Tibial nerve (tissue), 4 donors: ENCODE measurements at regions not wholly inside any gene's neighbourhood (a gene's known extent, or its start where the extent isn't known, plus 50 kb on each side); places are given as distances from the start of the nearest gene placed in this dataset.

Source experiments
- EP300 ChIP-seq, 2 donors: sonication (generic); formaldehyde crosslinking; IDR thresholded peaks; one replicate each; pipeline ENCODE4 v1.6.1; 2017; ENCODE audit warnings: antibody characterized with exemption in 2 of 2, mild to moderate bottlenecking in 1 of 2
- POLR2A ChIP-seq, 2 donors: fragments of 450-650 bp; IDR thresholded peaks; one replicate each; pipeline ENCODE4 v1.6.1; 2017; ENCODE audit warnings: antibody characterized with exemption in 2 of 2, mild to moderate bottlenecking in 2 of 2, moderate library complexity in 2 of 2
- TF ChIP-seq, protein P1 (sequence below), 5 experiments: fragments of 200-600 bp in 3 of 5; fragments of 450-650 bp in 2 of 5; sonication (generic) in 3 of 5; IDR thresholded peaks; one replicate each; pipeline ENCODE4 v1.5.1; 2016 to 2019; ENCODE audit warnings: antibody characterized with exemption in 5 of 5, mild to moderate bottlenecking in 3 of 5, moderate library complexity in 2 of 5

DNA sequence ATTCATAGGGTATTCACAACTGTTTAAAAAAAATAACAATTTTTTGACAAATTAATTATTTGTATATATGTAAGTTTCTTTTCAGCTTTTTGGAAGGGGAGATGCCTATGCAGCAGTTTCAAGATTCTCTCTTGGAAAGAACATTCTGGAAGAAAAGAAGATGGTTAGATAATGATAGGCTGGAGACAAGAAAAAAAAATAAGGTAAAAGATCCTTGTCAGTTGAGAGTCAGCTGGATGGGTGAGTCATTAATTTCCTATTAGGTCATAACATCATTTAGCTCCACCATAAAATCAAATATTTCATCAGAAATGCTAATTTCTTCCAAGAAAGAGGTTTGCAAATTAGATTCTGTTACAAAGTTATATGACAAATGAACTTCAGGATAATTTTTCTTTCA is 880.4 kb downstream of the EPHA7 start:
- TF ChIP-seq, protein P1, sequence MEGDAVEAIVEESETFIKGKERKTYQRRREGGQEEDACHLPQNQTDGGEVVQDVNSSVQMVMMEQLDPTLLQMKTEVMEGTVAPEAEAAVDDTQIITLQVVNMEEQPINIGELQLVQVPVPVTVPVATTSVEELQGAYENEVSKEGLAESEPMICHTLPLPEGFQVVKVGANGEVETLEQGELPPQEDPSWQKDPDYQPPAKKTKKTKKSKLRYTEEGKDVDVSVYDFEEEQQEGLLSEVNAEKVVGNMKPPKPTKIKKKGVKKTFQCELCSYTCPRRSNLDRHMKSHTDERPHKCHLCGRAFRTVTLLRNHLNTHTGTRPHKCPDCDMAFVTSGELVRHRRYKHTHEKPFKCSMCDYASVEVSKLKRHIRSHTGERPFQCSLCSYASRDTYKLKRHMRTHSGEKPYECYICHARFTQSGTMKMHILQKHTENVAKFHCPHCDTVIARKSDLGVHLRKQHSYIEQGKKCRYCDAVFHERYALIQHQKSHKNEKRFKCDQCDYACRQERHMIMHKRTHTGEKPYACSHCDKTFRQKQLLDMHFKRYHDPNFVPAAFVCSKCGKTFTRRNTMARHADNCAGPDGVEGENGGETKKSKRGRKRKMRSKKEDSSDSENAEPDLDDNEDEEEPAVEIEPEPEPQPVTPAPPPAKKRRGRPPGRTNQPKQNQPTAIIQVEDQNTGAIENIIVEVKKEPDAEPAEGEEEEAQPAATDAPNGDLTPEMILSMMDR (IDR thresholded peaks at IDR 0.05), result no peak
- TF ChIP-seq POLR2A (IDR thresholded peaks at IDR 0.05), result no peak
- no peak for TF ChIP-seq EP300 (IDR thresholded peaks at IDR 0.05)
